ENCODE measurements at regions not wholly inside any gene's neighbourhood (a gene's known extent, or its start where the extent isn't known, plus 50 kb on each side); places are given as distances from the start of the nearest gene placed in this dataset.

- DNase-seq = peak; percentile 0
These were observed 89.1 kb upstream of the TRIM48 start for GRCh38 chr11:55172734-55173415.

All from left kidney (tissue), 1 donor.